Thyroid gland (tissue), 4 donors: ENCODE measurements at regions not wholly inside any gene's neighbourhood (a gene's known extent, or its start where the extent isn't known, plus 50 kb on each side); places are given as distances from the start of the nearest gene placed in this dataset.

Source experiments
- DNase-seq, 2 donors: peaks; one replicate each; pipeline ENCODE4 v3.0.0-alpha.2; 2019
- H3K27ac ChIP-seq, 3 donors: fragments of 200-600 bp; sonication (generic); 1 replicate in 2 of 3; 2 replicates in 1 of 3; pipeline ENCODE4 v1.5.1; 2016 to 2019; ENCODE audit warnings: mild to moderate bottlenecking in 1 of 3, moderate library complexity in 1 of 3
- H3K27me3 ChIP-seq: fragments of 200-600 bp; sonication (generic); one replicate; pipeline ENCODE4 v1.5.1; 2019
- H3K36me3 ChIP-seq, 2 donors: fragments of 200-600 bp; sonication (generic); one replicate each; pipeline ENCODE4 v1.5.1; 2016 to 2019
- H3K4me1 ChIP-seq, 2 donors: fragments of 200-600 bp; sonication (generic); one replicate each; pipeline ENCODE4 v1.5.1; 2017 to 2019
- H3K4me3 ChIP-seq, 3 donors: fragments of 200-600 bp; sonication (generic); replicated peaks in 1 of 3; 1 replicate in 2 of 3; 2 replicates in 1 of 3; pipeline ENCODE4 v1.5.1; 2016; ENCODE audit warnings: mild to moderate bottlenecking in 1 of 3
- H3K9me3 ChIP-seq: fragments of 200-600 bp; sonication (generic); one replicate; pipeline ENCODE4 v1.5.1; 2017
- CTCF ChIP-seq, 6 experiments: fragments of 200-600 bp in 3 of 6; fragments of 450-650 bp in 3 of 6; sonication (generic) in 3 of 6; IDR thresholded peaks; one replicate each; pipeline ENCODE4 v1.5.1; 2016 to 2019; ENCODE audit warnings: antibody characterized with exemption in 6 of 6, mild to moderate bottlenecking in 2 of 6, inconsistent platforms in 1 of 6, moderate library complexity in 1 of 6
- POLR2A ChIP-seq, 2 donors: fragments of 450-650 bp; IDR thresholded peaks; one replicate each; pipeline ENCODE4 v1.6.1; 2017; ENCODE audit warnings: antibody characterized with exemption in 2 of 2, mild to moderate bottlenecking in 2 of 2, moderate library complexity in 1 of 2
- WGBS, 2 donors: methylation state at CpG; one replicate each; pipeline ENCODE4 v1.1.5; 2017; 5-methylcytosine and 5-hydroxymethylcytosine counted together
- intact Hi-C: fragments of 100-400 bp; cut with DNase I; formaldehyde crosslinking; loops from one replicate; pipeline ENCODE4 v1.15.1; 2023

- Histone ChIP-seq H3K27me3 (no peaks in the 10 kb centered on the region), H3K36me3 (no peaks in the 10 kb centered on the region), H3K9me3 (no peaks in the 10 kb centered on the region), H3K27ac (no peak overlapping the region), H3K4me1 (peaks cover 4 to 38% of the 10 kb centered on the region in 2 donors), H3K4me3 (no peak overlapping the region)
- TF ChIP-seq POLR2A (IDR thresholded peaks at IDR 0.05) (no peak), CTCF (IDR thresholded peaks at IDR 0.05) (no peak)
- no peak for DNase-seq
- intact Hi-C loops = loop anchor here (5.0 kb wide), 1 partner anchor 194 kb away; no protein-coding TSS in a partner anchor
Observed at GRCh38 chr3:16053794-16054193, 120.7 kb upstream of the GALNT15 start.

DNA sequence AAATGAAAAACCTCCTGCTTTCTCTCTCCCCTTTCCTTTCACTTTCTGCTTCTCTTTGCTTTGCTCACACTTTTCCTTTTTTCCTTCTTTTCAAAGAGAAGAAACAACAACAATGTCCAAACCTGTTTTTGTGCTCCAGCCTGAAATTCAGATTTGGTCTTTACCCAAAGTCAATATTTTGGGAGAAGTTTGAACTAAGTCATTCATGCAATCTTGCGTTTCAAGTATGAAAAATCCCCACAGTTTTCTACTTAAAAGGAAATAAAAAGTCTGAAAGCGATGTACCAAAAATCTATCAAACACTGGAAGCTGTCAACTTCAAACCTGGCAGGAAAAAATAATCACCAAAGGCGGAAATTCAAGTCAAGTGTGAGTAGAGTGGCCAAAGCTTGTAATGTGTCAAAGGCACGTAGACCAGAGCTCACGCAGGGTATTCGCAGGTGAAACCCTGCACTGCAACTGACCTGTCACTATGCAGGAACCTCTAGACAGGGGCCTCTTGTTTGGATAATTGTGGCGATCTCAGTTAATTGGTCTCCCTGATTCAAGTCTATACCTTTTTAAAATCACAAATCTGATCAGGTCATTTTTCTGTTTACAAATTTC lies 118.8 kb upstream of the GALNT15 start:
- no peak overlapping the region for H3K4me3 ChIP-seq
- H3K27ac ChIP-seq = peak overlapping the region; percentile 73 to 93 (median 83)
- no peak for TF ChIP-seq CTCF (IDR thresholded peaks at IDR 0.05)
- peak in 1 of 2 donors; percentile 19 for TF ChIP-seq POLR2A (IDR thresholded peaks at IDR 0.05)
- 34 to 54% methylated on average over 7 of the region's 7 CpGs for WGBS, 2 donors
- H3K27me3 ChIP-seq = no peaks in the 10 kb centered on the region
- DNase-seq = peak in 1 of 2 donors; percentile 11
- H3K4me1 ChIP-seq = peaks cover 4 to 49% of the 10 kb centered on the region in 2 donors
- no peaks in the 10 kb centered on the region for H3K9me3 ChIP-seq
- H3K36me3 ChIP-seq = no peaks in the 10 kb centered on the region
- intact Hi-C loops = no loop called here

DNA sequence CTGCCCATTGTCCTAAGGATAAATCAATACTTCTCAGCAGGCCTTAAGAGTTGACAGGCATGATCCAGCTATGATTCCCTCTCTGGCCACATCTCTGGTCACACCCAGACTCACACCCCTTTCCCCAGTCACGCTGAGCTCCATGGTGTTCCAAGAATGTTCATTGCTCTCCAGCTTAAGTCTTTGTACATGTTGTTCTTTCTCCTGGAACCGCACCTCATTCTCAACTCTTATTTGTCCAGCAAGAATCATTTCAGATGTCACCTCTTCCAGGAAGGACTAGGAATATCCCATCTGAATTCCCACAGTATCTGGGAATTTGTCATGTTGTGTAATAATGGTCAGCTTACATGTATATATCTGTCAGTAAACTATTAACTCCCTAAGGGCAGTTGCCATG lies 118.3 kb upstream of the GALNT15 start:
- H3K36me3 ChIP-seq = no peaks in the 10 kb centered on the region
- no peak for TF ChIP-seq POLR2A (IDR thresholded peaks at IDR 0.05)
- TF ChIP-seq CTCF (IDR thresholded peaks at IDR 0.05) = no peak
- H3K9me3 ChIP-seq = no peaks in the 10 kb centered on the region
- WGBS, 2 donors = 59 to 74% methylated on average over 2 of the region's 2 CpGs
- peak; percentile 12 to 51 for DNase-seq
- no peak overlapping the region for H3K4me3 ChIP-seq
- no peaks in the 10 kb centered on the region for H3K27me3 ChIP-seq
- intact Hi-C loops = no loop called here
- H3K27ac ChIP-seq = peak overlapping the region; percentile 73 to 93 (median 83)
- H3K4me1 ChIP-seq = peaks cover 4 to 51% of the 10 kb centered on the region in 2 donors

- Histone ChIP-seq H3K9me3 (no peaks in the 10 kb centered on the region), H3K36me3 (no peaks in the 10 kb centered on the region), H3K27me3 (no peaks in the 10 kb centered on the region), H3K27ac (peak overlapping the region; percentile 61 to 83 (median 76)), H3K4me3 (no peak overlapping the region), H3K4me1 (peaks cover 4 to 43% of the 10 kb centered on the region in 2 donors)
- TF ChIP-seq POLR2A (IDR thresholded peaks at IDR 0.05) = no peak
- no peak for TF ChIP-seq CTCF (IDR thresholded peaks at IDR 0.05)
- DNase-seq = no peak
- intact Hi-C loops = no loop called here
- WGBS, 2 donors = 96 to 97% methylated on average over 1 of the region's 1 CpG
Observed at GRCh38 chr3:16058521-16058920, 116.0 kb upstream of the GALNT15 start.

GRCh38 chr3:16059081-16059537 lies 115.4 kb upstream of the GALNT15 start:
- intact Hi-C loops = no loop called here
- H3K4me1 ChIP-seq = peaks cover 4 to 43% of the 10 kb centered on the region in 2 donors
- TF ChIP-seq POLR2A (IDR thresholded peaks at IDR 0.05) (no peak), CTCF (IDR thresholded peaks at IDR 0.05) (no peak)
- H3K36me3 ChIP-seq = no peaks in the 10 kb centered on the region
- DNase-seq = no peak
- H3K9me3 ChIP-seq = no peaks in the 10 kb centered on the region
- 88 to 93% methylated on average over 5 of the region's 5 CpGs for WGBS, 2 donors
- H3K27ac ChIP-seq = peak overlapping the region; percentile 61 to 83 (median 76)
- H3K4me3 ChIP-seq = no peak overlapping the region
- H3K27me3 ChIP-seq = no peaks in the 10 kb centered on the region
